Body of pancreas (tissue), 4 donors: ENCODE measurements at regions not wholly inside any gene's neighbourhood (a gene's known extent, or its start where the extent isn't known, plus 50 kb on each side); places are given as distances from the start of the nearest gene placed in this dataset.

Source experiments
- CTCF ChIP-seq, 7 experiments: fragments of 450-650 bp in 4 of 7; fragments of 200-600 bp in 3 of 7; sonication (generic) in 3 of 7; IDR thresholded peaks; one replicate each; pipeline ENCODE4 v1.5.1; 2016 to 2019; ENCODE audit warnings: antibody characterized with exemption in 7 of 7
- POLR2A ChIP-seq, 3 donors: fragments of 450-650 bp; IDR thresholded peaks; one replicate each; pipeline ENCODE4 v1.6.1; 2016; ENCODE audit warnings: antibody characterized with exemption in 3 of 3, mild to moderate bottlenecking in 2 of 3

- no peak for TF ChIP-seq CTCF (IDR thresholded peaks at IDR 0.05)
- no peak for TF ChIP-seq POLR2A (IDR thresholded peaks at IDR 0.05)
Observed at GRCh38 chr5:103942587-103943186, 380.1 kb upstream of the NUDT12 start.
